ENCODE measurements at regions not wholly inside any gene's neighbourhood (a gene's known extent, or its start where the extent isn't known, plus 50 kb on each side); places are given as distances from the start of the nearest gene placed in this dataset.
"Not testable (repeated sequence)": the region's sequence is repeated elsewhere in the genome, so short reads cannot be mapped to it uniquely, and the experiment has no call there.

DNA sequence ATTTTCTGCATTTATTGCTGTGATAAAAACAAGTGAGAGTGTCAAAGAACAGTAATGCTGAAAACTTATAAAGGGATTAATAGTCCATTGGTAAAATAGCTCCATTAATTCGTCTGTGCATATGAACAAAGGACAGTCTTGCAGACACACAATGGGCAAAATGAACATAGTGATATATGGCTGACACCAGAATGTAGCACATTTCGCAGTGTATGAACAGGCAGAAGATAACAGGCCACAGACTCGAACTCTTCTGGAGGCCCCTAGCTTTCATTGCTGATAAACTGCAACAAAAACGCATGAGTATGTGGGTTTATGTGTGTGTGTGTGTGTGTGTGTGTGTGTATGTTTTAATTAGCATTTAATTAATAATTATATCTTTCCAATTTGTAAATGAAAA is 354.8 kb downstream of the TAF11L14 start:
- DNase-seq: no peak

DNA sequence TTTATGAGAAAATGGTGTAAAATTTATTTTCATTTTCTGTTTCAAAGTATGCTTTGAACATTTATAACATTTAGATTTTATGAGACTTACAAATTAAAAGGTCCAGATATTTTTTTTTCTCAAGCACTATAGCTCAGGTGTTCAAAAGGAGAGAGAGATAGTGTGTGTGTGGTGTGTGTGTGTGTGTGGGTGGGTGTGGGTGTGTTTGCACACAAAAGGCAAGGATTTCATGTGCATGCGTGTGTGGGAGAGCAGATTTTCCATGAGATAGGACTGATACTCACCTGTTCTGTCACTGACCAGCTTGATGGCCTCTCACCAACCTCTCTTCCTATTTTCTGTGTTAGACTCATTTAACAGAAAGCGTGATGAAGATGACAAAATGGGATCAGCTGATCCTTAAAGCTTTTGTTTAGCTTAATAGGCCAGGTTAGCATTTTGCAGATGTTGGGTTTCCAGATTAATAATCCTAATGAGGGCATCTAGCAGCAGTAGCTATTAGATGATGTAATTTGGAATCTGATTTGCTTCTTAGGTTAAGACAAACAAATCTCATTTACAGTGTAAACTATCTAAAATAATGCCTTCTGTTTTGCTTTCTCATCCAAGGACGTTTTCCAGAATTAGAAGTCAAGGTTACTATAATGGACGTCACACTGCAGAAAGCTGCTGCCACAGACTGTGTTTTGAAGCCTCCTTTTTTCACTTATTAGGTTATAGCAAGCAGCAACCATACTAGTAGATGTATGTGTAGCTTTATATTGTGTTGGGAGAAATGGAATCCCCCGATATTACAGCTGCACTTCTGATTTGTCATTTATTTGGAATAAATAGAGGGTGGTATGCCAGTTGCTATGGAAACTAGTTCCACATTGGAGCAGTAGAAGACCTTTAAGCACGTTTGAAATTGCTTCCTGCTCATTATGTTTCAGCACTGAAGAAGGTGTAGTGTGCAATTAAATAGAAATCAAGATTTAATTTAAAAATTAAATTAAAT is 355.6 kb downstream of the TAF11L14 start:
- no peak for DNase-seq

DNA sequence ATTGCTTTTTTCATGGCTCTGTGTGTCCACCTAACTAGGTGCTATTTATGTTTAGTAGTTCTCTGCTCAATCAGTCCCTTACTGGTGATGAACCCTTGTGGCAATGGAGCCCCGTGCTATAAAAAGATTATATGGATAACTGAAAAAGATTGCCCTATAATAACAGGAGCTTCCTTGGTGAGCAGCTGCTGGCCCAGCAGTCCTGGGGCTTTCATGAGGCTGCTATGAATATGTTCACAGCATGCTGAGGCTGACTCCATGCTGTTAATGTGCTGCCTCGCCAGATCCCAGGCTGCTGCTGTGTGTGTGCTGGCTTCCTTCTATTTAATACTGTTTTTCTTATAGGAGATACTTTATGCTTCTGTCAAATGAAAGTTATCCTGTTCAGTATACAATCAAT is 357.5 kb downstream of the TAF11L14 start:
- DNase-seq: no peak

DNA sequence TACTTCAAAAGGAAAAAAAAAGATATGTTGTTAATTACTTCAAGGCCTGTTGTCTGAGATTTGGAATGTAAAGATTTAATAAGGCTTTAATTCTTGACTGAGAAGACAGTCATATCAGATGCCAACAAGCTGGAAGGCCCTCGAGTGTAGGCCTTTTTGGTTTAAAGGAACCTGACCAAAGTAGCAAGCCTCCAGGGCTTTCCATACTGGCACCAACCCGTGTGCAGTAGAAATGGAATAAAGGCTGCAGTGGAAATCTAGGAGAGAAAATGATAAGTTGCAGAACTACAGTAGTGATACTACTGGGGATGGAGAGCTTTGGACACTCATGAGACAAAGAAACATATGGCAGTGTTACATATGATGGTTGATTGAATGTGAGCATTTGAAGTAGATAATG is 358.0 kb downstream of the TAF11L14 start:
- DNase-seq: no peak

DNA sequence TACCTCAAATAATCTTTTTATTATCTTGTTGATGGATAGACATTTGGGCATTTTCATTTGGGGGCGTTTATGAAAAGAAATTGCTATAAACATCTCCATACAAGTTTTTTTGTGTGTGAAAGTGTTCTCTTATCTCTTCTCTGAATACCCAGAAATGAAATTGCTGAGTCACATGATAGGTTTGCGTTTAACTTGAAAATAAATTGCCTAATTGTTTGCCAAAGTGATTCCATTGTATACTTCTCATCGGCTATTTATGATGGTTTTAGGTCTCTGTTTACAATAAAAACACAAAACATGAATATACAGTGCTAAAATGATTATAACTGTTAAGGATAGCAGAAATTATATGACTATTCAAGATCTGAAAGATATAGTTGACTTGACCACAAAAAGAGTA is 361.7 kb downstream of the TAF11L14 start:
- no peak for DNase-seq

DNA sequence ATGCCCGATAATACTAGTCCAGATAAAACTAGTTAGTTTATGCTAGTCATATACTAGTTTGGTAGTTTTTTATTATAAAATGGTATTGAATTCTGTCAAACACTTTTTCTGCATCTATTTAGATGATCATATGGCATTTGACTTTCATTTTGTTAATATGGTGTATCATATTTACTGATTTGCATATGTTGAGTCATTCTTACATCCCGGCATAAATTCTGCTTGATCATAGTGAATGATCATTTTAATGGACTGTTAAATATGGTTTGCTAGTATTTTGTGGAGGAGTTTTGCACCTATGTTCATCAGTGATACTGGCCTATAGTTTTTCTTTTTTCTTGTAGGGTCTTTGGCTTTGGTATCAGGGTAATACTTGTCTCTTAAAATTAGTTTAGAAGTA is 365.6 kb downstream of the TAF11L14 start:
- DNase-seq: no peak

DNA sequence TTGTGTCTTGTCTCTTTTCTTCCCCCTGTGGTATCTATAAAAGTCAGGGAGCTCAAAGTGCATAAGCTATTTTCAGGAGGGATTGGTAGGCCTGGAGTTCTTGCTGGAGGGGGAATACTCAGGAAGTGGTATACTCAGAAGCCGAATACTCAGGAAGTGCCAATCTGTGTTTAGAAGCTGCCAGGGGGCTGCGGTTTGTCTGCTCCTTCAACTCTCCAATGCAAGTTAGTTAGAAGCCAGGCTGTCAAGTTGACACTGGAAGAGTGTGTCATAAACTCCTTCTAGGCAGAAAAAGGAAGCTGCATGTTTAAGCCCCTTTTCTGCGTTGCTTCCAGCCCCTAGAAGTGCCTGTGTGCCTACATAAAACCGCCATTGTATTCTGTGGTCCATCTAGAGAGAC is 366.5 kb downstream of the TAF11L14 start:
- DNase-seq: no peak

DNA sequence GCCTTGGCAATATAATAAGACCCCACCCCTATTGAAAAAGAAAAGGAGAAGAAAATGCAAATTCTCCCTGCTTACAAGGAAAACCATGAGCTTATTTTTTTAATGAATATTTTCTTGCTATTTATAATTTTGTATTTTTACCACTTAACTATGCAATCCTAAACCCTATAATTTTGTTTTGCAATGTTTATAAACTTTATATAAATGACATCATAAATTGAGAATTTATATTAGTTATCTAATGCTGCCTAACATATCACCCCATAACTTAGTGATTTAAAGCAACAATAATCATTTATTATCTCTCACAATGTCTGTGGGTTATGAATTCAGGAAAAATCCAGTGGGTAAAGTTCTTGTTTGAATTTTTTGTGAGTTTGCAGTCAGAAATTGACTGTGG is 369.1 kb downstream of the TAF11L14 start:
- no peak for DNase-seq

DNA sequence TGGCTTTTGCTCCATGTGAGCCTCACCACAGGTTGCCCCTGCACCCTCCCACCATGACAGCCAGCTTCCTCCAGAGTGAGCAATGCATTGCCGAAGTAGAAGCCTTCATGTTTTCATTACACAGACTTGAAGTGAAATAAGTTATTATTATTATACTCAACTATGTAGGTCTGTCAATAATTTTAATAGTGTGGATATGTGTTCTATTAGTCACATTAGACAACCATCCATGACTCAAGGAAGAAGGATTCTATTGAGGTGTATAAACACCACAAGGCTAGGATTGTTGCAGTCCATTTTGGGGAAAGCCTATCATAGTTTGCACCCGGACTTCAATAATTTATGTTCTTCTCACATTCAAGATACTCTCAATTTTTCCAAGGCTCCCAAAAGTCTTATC is 369.5 kb downstream of the TAF11L14 start:
- DNase-seq: no peak

DNA sequence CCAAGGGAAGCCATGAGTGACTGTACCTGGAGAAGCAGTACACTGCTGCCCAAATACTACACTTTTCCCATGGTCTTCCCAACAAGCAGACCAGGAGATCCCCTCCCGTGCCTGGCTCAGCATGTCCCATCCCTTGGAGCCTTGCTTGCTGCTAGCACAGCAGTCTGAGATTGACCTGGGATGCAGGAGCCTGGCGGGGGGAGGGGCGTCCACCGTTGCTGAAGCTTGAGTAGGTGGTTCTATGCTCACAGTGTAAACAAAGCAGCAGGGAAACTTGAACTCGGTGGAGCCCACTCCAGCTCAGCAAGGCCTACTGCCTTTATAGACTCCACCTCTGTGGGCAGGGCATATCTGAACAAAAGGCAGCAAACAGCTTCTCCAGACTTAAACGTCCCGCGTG is 372.0 kb downstream of the TAF11L14 start:
- not testable (repeated sequence) for DNase-seq

DNA sequence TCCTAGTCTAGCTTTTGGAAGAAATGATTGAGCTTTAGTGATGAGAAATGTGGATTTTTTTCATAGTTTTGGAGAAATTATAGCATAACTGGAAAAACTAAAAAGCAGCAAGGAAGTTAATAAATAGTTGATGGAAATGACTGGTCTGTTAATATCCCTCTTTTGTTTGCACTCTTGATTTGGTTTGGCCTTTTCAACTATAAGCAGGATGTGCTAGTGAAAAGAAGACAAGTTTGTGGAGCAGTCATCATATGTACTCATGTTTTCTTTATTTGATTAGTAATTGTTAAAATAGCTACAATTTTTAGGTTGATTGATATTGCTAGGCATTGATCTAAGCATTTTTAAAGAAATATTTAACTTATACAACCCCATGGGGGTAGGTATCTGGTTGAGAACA is 374.7 kb downstream of the TAF11L14 start:
- DNase-seq: no peak

DNA sequence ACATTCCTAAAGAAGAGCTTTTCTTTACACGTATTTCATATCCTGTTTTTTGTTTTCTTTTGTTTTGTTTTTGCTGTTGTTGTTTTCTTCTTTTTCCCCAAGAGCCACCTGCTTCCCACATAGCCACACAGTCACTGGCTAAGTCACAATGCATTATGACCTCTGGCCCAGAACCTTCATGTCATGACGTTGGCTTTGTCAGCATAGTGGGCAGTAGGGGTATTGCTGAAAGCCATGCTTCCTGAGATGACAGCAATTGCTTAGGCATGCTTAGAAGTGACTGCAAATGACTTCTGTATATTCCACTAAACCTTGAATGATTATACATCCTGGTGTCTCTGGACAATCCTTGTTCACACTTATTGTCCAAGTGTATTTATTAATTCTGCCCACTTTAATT is 375.8 kb downstream of the TAF11L14 start:
- no peak for DNase-seq

DNA sequence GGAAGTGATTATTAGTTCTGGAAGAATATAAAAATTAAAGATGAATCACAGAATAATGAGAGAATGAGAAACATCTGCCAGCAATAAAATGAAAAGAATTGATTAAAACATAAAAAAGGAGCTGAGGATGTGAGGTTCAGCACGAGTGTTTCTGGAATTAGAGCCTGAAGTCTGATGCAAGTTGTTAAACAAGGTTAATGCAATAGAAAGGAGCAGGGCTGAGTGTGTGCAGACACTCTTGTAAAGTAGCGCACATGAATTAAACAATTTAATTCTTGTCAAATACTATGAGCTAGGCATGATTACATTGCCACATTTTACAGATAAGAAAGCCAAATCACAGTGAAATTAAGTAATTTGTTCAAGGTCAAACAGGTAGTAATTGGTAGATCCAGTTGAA is 384.2 kb downstream of the TAF11L14 start:
- DNase-seq: no peak

DNA sequence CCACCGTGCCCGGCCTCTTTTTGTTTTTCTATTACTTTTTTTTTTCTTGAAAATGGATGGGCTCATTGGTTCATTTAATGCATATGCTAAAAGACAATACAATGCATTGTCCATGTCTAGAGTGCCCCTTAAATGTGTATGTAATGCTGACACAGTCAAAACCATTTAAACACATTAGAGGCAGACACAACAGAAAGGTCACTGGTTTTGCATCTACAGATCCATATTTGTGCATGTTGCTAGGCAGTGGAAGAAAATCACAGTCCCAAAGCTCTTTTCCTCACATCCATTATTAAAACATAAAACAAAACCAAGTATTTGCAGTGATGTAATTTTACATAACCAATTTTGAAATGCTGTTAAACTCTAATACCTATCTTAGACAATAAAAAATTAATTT is 389.0 kb downstream of the TAF11L14 start:
- DNase-seq: no peak

DNA sequence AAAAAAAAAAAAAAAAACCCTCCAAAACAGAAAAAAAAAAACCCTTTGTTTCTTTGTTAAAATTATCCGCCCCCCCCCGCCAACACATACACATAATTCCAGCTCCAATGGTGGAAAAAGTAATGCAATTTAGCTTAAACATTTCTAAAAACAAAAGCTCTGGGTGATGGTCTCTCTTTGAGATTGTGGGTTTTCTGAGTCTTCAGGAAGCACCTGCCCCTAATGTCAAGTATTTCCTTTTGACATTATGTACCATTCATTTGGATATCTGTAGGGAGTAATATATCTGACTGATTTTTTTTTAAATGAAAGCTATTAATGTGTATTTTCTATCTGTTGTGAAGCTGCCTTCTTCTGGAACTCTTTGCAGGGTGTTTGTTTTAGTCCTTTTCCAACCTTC is 389.7 kb downstream of the TAF11L14 start:
- DNase-seq: no peak

DNA sequence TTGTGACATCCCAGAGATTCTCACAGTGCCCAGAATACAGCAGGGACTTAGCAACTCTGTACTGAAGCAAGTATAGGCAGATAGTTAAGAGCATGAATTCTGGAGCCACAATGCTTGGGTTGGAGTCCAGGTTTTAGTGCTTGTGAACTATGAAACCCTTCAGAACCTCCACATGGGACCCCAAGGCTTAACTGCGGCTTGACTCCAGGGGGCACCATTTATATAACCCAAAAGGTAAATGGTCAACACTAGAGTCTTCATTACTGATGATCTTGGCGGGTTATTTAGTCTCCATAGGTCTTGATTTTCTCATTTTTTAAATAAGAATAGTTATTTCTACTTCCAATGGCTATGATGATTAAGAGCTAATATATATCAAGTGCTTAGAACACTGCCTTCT is 390.3 kb downstream of the TAF11L14 start:
- no peak for DNase-seq

DNA sequence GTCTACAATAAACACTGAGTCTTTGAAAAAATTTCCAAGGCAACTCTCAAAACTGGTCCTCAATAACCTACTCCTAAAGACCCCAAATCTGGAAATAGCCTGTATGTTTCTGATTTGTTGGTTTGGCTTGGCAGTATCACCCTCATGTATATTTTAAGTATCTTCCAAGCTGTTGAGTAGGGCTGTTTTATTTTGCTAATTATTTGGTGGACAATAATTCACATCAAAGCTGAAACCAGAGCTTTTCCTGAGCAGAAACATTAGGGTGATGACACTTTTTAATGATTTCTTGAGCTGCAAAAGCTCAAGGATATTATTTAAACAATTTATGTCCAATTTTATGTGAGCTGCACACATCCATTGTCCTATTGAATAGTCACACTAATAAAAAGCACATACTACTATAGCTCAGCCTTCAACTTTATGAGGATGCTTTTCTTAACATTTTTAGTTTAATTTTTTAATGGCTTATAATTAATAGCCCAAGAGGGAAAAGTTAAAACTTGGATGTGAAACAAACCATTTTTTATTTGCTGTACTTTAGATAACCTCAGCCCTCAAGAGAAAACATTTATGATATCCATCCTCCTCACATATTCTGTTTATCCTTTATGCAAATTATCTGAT is 393.1 kb downstream of the TAF11L14 start:
- no peak for DNase-seq

DNA sequence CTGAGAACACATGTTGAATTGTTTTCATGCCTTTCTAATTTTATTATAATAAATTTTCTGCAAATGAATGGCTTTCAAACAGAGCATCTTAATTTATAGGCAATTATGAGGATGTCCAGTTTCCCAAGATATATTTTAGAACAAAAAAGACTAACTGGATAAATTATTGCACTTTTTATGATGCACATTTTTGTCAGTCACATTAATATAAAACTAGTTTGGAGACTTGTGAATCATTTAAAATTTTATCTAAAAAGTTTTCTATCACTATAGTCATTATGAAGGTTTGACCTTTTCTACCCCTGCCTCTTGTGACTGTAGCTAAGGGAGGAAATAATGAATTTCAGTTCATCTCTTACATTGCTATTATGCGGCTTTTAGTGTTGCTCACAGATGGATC is 393.8 kb downstream of the TAF11L14 start:
- DNase-seq: no peak

DNA sequence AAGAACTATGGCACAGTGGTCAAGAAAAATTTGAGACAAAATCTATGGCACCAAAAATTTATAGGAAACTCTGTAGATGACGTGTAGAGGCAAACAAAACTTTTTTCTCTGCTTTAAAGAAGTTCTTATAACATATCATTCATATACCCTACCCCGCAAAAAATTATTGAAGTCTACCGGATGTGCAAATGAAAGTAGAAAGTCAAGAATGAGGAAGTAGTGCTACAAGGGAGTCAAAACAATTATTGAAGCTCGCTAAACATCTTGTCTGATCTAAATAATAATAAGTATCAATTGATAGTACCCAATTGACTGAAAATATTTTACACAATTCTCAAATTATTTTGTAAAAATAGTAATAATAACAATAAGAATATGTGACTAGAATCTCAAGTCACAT is 398.5 kb downstream of the TAF11L14 start:
- DNase-seq: no peak

DNA sequence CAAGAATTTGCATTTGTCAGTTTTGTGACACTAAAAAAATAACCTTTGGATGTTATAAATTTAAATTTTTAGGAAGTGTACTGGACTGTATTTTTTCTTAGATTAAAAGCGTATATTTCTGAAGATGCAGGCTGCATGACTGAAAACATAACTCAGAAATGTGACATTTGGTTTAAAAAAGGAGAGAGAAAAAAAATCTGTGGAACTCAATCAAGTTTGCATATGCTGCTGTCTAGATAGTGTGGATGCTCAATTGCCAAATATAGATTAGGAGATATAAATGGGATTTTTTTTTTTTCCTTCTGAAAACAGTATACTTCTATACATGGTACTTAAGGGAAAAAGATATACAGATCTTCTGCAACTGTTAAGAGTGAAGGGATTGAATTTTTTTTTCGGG is 402.3 kb downstream of the TAF11L14 start:
- no peak for DNase-seq

DNA sequence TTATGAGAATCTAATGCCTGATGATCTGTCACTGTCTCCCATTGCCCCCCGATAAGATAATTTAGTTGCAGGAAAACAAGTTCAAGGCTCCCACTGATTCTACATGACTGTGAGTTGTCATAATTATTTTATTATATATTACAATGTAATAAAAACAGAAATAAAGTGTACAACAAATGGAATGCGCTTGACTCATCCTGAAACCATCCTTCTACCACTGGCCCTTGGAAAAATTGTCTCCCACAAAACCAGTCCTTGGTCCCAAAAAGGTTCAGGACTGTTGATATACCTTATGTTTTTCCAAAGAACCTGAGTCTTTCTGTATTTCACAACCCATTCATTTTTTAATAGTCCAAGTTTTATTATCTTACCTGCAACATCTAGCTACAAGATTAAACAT is 403.5 kb downstream of the TAF11L14 start:
- DNase-seq: no peak

DNA sequence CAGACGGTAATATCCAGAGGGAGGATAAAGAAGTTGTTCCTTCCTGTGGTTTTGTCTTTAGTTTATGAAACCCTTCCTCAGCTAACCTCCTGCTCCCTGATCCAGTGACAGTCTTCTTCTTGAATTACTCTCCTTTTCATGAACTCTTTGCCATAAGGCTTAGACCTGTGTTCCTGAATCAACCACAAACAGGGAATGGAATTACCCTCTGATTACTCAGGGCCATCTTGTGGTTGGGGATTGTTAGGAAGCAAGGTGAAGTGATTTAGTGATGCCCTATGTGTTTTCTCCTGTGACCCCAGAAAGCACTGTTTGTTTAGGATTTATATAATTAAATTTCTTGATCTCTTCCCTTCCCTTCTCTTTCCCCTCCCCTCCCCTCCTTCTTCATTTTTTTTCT is 409.1 kb downstream of the TAF11L14 start:
- no peak for DNase-seq

DNA sequence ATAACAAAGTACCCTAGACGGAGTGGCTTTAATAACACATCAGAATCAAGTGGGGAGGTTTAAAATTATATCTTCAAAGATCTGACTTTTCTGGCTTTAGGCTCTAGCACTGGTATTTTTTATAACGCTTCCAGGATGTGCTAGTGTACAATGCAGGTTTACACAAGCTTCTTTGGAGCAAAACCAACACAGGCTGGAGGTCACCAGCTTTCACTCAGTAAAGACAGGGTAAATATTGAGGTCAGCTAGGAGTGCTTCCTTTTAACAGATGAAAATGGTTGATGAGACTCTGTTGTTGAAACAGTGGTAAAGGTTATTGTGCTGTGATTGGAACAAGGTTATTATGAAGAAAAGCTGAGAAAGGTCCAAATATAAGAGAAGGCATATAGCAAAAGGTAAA is 414.2 kb downstream of the TAF11L14 start:
- DNase-seq: no peak

DNA sequence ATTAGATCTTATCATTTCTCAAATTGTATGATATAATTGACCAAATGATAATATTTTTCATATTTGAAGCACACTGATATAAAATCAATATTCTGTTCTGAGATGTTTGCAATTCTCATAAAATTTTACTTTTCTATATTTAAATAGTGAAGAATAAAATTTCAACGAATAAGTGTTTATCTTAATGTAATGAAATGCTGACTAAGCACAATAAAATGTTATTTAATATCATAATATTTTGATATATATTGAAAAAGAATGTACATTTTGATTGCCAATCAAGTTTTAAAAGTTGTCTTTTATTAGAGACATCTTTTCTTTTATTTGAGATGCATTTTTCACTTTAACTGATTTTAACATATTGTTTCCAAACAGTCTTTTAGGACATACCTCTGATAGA is 416.1 kb downstream of the TAF11L14 start:
- DNase-seq: no peak

DNA sequence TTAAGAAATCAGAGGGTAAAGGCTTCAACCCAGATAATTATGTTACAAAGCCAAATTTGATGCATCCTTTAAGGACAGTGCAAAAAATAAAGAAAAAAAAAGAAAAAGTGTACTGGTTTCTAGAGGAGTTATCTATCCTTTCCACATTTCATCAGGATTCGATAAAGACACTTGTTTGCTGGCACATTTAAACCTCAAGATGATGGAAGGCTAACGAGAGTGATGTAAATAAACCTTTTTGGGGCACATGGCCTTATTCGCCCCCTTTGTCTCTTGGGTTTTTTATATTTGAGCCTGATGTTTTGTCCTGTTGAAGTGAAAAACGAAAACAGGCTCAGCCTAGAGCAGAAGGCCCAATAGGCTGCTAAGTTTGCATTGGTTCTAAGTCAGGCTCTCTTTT is 416.5 kb downstream of the TAF11L14 start:
- DNase-seq: no peak
